Bronchial epithelial cell (primary cell): ENCODE measurements at regions not wholly inside any gene's neighbourhood (a gene's known extent, or its start where the extent isn't known, plus 50 kb on each side); places are given as distances from the start of the nearest gene placed in this dataset.

Experiments used
- DNase-seq: peaks from one replicate; pipeline ENCODE4 v3.0.0-alpha.2; 2010; ENCODE audit warnings: low read depth
- FAIRE-seq: peaks from 2 replicates; lab custom pipeline; 2011; peaks lifted over from hg19 to GRCh38; lab: Jason Lieb, UNC
- H3K27me3 ChIP-seq: 2 replicates; pipeline ENCODE4 v1.5.1; 2011; ENCODE audit warnings: low read length; ENCODE audit not compliant: control insufficient read depth, insufficient read depth
- H3K36me3 ChIP-seq: 2 replicates; pipeline ENCODE4 v1.5.1; 2011; ENCODE audit warnings: low read length; ENCODE audit not compliant: control insufficient read depth, insufficient read depth
- H3K4me3 ChIP-seq: 2 replicates; pipeline ENCODE4 v1.5.1; 2011; ENCODE audit warnings: mild to moderate bottlenecking, low read depth, low read length, control low read depth
- CTCF ChIP-seq: IDR thresholded peaks from 2 replicates; pipeline ENCODE4 v1.5.1; 2011; ENCODE audit warnings: mild to moderate bottlenecking, moderate library complexity, low read length, control low read depth, inconsistent platforms; ENCODE audit not compliant: insufficient read depth, severe bottlenecking

- Histone ChIP-seq H3K36me3 (no peaks in the 10 kb centered on the region), H3K4me3 (no peak overlapping the region), H3K27me3 (peaks cover 3% of the 10 kb centered on the region)
- no peak for DNase-seq
- no peak for FAIRE-seq
- TF ChIP-seq CTCF, result no peak
These were observed 127.3 kb upstream of the GPC1 start for GRCh38 chr2:240308111-240308651.

- H3K27me3 ChIP-seq, result no peaks in the 10 kb centered on the region
- DNase-seq (no peak), FAIRE-seq (peak; percentile 99)
- no peak for TF ChIP-seq CTCF
- no peaks in the 10 kb centered on the region for H3K36me3 ChIP-seq
- H3K4me3 ChIP-seq, result no peak overlapping the region
These were observed 126.2 kb upstream of the GPC1 start for GRCh38 chr2:240309214-240309613.

GRCh38 chr2:240310201-240310600 lies 125.3 kb upstream of the GPC1 start:
- TF ChIP-seq CTCF, result no peak
- no peak for FAIRE-seq
- Histone ChIP-seq H3K4me3 (no peak overlapping the region), H3K27me3 (no peaks in the 10 kb centered on the region), H3K36me3 (no peaks in the 10 kb centered on the region)
- no peak for DNase-seq

GRCh38 chr2:240310645-240311044 lies 124.8 kb upstream of the GPC1 start:
- TF ChIP-seq CTCF, result no peak
- DNase-seq, result no peak
- no peak overlapping the region for H3K4me3 ChIP-seq
- no peaks in the 10 kb centered on the region for H3K36me3 ChIP-seq
- no peaks in the 10 kb centered on the region for H3K27me3 ChIP-seq
- FAIRE-seq, result no peak

- Histone ChIP-seq H3K36me3 (no peaks in the 10 kb centered on the region), H3K4me3 (no peak overlapping the region), H3K27me3 (no peaks in the 10 kb centered on the region)
- FAIRE-seq, result no peak
- no peak for DNase-seq
- no peak for TF ChIP-seq CTCF
These were observed 123.6 kb upstream of the GPC1 start for GRCh38 chr2:240311821-240312220.

- FAIRE-seq (peak; percentile 86), DNase-seq (no peak)
- Histone ChIP-seq H3K36me3 (no peaks in the 10 kb centered on the region), H3K27me3 (no peaks in the 10 kb centered on the region), H3K4me3 (no peak overlapping the region)
- TF ChIP-seq CTCF, result no peak
These were observed 116.1 kb upstream of the GPC1 start for GRCh38 chr2:240319221-240319854.
